RPMI8226 (cell line): ENCODE measurements at regions not wholly inside any gene's neighbourhood (a gene's known extent, or its start where the extent isn't known, plus 50 kb on each side); places are given as distances from the start of the nearest gene placed in this dataset.

Experiments
- DNase-seq: peaks from one replicate; pipeline ENCODE4 v3.0.0-alpha.2; 2015

- no peak for DNase-seq
These were observed 51.9 kb upstream of the OTOL1 start for GRCh38 chr3:161444694-161445077.

DNA sequence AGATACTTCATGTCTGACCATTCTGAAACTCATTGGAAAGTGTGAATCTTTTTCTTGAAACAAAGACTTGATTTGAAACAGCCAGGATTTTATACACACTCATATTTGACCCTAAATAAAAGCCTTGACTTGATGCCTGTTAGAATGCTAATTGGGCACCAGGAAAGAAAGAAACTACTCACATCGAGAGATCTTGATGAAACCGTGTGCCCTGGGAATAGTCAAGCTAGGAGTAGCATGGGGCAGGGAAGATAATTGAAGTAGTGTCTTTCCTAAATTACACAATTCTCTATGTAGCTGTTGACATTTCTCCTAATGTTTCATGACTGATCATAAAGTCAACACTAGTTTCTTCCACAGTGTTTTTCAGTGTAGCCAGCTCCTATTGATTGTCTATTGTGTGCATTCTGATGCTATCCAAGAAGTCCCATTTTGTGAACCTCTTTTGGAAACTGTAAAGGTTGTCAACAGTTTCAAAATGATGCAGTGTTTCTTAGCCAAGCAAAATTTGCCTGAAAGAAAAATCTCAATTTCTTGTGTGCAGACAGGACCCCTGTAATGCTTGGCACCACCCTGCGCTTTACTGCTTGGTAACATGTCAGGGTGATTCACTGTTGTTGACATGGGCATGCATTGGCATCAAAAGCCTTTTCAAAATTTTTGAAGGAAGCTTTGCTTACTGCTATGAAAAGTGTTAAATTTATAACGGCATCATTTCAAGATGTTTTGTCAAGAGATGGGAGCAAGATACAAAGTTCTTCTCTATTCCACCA, 52.5 kb upstream of the OTOL1 start:
- no peak for DNase-seq

GRCh38 chr3:161430307-161430706, 59.0 kb upstream of the SPTSSB start:
- DNase-seq = no peak

DNA sequence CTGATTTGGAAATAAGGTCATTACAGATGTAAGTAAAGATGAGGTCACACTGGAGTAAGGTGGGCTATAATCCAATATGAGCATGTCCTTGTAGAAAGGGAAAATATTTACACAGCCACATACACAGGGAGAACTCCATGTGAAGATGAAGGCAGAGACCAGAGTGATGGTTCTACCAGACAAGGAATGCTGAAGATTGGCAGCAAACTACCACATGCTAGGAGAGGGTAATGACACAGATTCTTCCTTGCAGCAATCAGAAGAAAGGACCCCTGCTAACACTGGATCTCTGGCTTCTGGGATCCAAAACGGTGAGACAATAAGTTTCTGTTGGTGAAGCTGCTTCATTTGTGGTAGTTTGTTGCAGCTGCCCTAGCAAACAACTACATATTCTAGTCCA, 56.0 kb upstream of the SPTSSB start:
- no peak for DNase-seq

DNA sequence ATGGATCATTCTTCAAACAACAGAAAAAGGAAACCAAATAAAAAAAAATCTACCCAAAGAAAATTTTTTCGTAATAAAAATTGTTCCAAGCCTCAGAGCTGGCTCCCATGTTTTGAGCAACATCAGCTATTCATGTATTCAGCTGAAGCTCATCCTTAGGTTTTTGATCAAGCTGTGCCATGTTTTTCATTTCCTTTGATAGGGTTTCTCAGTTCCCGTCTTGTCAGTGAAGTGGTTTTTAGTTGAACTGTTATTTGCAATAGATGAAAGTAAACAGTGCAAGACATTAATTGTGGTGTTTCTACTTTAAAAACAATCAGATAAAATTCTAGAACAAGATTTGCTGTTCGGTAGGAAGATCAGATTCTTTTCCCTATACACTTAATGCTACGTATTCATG, 55.4 kb upstream of the SPTSSB start:
- no peak for DNase-seq

DNA sequence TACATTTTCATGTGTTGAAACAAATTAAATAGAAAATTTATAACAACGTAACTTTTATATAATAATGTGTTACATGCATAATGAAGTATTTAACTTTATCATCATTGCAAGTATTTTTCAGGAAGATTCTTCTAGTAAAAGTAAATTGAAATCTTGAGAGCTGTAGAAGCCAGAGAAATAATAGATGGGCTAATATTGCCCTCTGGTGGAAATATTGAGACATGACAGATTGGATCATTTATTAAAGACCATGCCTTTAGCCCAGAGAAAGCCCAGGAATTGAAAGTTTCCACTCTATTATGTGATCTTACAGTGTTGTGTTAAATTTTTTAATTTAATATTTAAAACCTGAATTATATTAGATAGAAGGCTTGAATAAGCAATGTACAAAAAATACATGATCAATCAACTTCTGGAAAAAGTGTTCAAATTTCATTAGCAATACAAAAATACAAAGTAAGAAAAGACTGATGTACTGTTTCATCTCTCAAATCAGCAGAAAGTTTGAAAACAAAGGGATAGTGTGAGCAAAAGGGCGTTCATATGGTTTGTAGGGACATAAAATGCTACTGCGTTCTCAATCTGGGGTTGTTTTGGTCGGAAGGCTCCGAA, 52.7 kb upstream of the SPTSSB start:
- peak; percentile 60 for DNase-seq

- DNase-seq = no peak
These were observed 50.9 kb upstream of the SPTSSB start for GRCh38 chr3:161422171-161422700.
